ENCODE measurements at regions not wholly inside any gene's neighbourhood (a gene's known extent, or its start where the extent isn't known, plus 50 kb on each side); places are given as distances from the start of the nearest gene placed in this dataset.
"Not testable (repeated sequence)": the region's sequence is repeated elsewhere in the genome, so short reads cannot be mapped to it uniquely, and the experiment has no call there.

GRCh38 chr3:63096248-63097058 lies 181.7 kb upstream of the SYNPR start:
- DNase-seq (ENCODE audit: low read depth in 2 of 2) = no peak

GRCh38 chr3:63097396-63097795 lies 180.7 kb upstream of the SYNPR start:
- DNase-seq (ENCODE audit: low read depth in 2 of 2) = no peak

- DNase-seq (ENCODE audit: low read depth in 2 of 2) = no peak
Observed at GRCh38 chr3:63116922-63117321, 161.2 kb upstream of the SYNPR start.

- no peak for DNase-seq (ENCODE audit: low read depth in 2 of 2)
Observed at GRCh38 chr3:63124090-63124489, 154.0 kb upstream of the SYNPR start.

GRCh38 chr3:63126530-63126929 lies 151.6 kb upstream of the SYNPR start:
- DNase-seq (ENCODE audit: low read depth in 2 of 2) = no peak

GRCh38 chr3:63128380-63128779 lies 149.7 kb upstream of the SYNPR start:
- no peak for DNase-seq (ENCODE audit: low read depth in 2 of 2)

GRCh38 chr3:63130625-63131024 lies 147.5 kb upstream of the SYNPR start:
- no peak for DNase-seq (ENCODE audit: low read depth in 2 of 2)

GRCh38 chr3:63132461-63133250 lies 145.5 kb upstream of the SYNPR start:
- no peak for DNase-seq (ENCODE audit: low read depth in 2 of 2)

GRCh38 chr3:63135367-63135766 lies 142.7 kb upstream of the SYNPR start:
- DNase-seq (ENCODE audit: low read depth in 2 of 2) = no peak

GRCh38 chr3:63136249-63136648 lies 141.9 kb upstream of the SYNPR start:
- not testable (repeated sequence) for DNase-seq (ENCODE audit: low read depth in 2 of 2)

GRCh38 chr3:63142681-63143080 lies 135.4 kb upstream of the SYNPR start:
- DNase-seq (ENCODE audit: low read depth in 2 of 2) = no peak

GRCh38 chr3:63146154-63146553 lies 132.0 kb upstream of the SYNPR start:
- no peak for DNase-seq (ENCODE audit: low read depth in 2 of 2)

- DNase-seq (ENCODE audit: low read depth in 2 of 2) = no peak
Observed at GRCh38 chr3:63150880-63151279, 127.2 kb upstream of the SYNPR start.

- DNase-seq (ENCODE audit: low read depth in 2 of 2) = no peak
Observed at GRCh38 chr3:63151897-63152296, 126.2 kb upstream of the SYNPR start.

GRCh38 chr3:63159764-63160163 lies 118.3 kb upstream of the SYNPR start:
- DNase-seq (ENCODE audit: low read depth in 2 of 2) = no peak

- DNase-seq (ENCODE audit: low read depth in 2 of 2) = no peak
Observed at GRCh38 chr3:63167113-63167512, 111.0 kb upstream of the SYNPR start.

- no peak for DNase-seq (ENCODE audit: low read depth in 2 of 2)
Observed at GRCh38 chr3:63168179-63168578, 109.9 kb upstream of the SYNPR start.

GRCh38 chr3:63179862-63180522 lies 98.1 kb upstream of the SYNPR start:
- no peak for DNase-seq (ENCODE audit: low read depth in 2 of 2)

- DNase-seq (ENCODE audit: low read depth in 2 of 2) = no peak
Observed at GRCh38 chr3:63192248-63192647, 85.9 kb upstream of the SYNPR start.

- peak in 1 of 2 donors; percentile 19 for DNase-seq (ENCODE audit: low read depth in 2 of 2)
Observed at GRCh38 chr3:63193647-63194046, 84.5 kb upstream of the SYNPR start.

GRCh38 chr3:63199606-63200005 lies 78.5 kb upstream of the SYNPR start:
- no peak for DNase-seq (ENCODE audit: low read depth in 2 of 2)

GRCh38 chr3:63202529-63202928 lies 75.6 kb upstream of the SYNPR start:
- no peak for DNase-seq (ENCODE audit: low read depth in 2 of 2)
